LNCaP clone FGC (cell line): ENCODE measurements at regions not wholly inside any gene's neighbourhood (a gene's known extent, or its start where the extent isn't known, plus 50 kb on each side); places are given as distances from the start of the nearest gene placed in this dataset.

Source experiments
- DNase-seq: peaks from one replicate; pipeline ENCODE4 v3.0.0-alpha.2; 2011; ENCODE audit warnings: low read depth
- H3K4me3 ChIP-seq: 2 replicates; pipeline ENCODE4 v1.5.1; 2011; ENCODE audit warnings: mild to moderate bottlenecking, low read depth, low read length, control low read depth
- CTCF ChIP-seq: IDR thresholded peaks from 2 replicates; pipeline ENCODE4 v1.5.1; 2012; ENCODE audit warnings: mild to moderate bottlenecking; ENCODE audit not compliant: control insufficient read depth, insufficient read depth; ENCODE audit errors: extremely low read depth

GRCh38 chr9:103709366-103709765 lies 384.7 kb upstream of the SMC2 start:
- DNase-seq: no peak
- no peak overlapping the region for H3K4me3 ChIP-seq
- TF ChIP-seq CTCF: no peak

- H3K4me3 ChIP-seq: no peak overlapping the region
- DNase-seq: no peak
- TF ChIP-seq CTCF: no peak
Observed at GRCh38 chr9:103713631-103714030, 380.5 kb upstream of the SMC2 start.

GRCh38 chr9:103714992-103715391 lies 379.1 kb upstream of the SMC2 start:
- DNase-seq: no peak
- H3K4me3 ChIP-seq: no peak overlapping the region
- no peak for TF ChIP-seq CTCF

- H3K4me3 ChIP-seq: no peak overlapping the region
- TF ChIP-seq CTCF: no peak
- no peak for DNase-seq
Observed at GRCh38 chr9:103721056-103721455, 373.1 kb upstream of the SMC2 start.

- H3K4me3 ChIP-seq: no peak overlapping the region
- no peak for TF ChIP-seq CTCF
- no peak for DNase-seq
Observed at GRCh38 chr9:103730866-103731265, 363.2 kb upstream of the SMC2 start.

GRCh38 chr9:103731541-103731940 lies 362.6 kb upstream of the SMC2 start:
- no peak for TF ChIP-seq CTCF

GRCh38 chr9:103734471-103734870 lies 359.6 kb upstream of the SMC2 start:
- no peak overlapping the region for H3K4me3 ChIP-seq
- DNase-seq: peak; percentile 23
- TF ChIP-seq CTCF: no peak

More at GRCh38 chr9:103731541-103731940, 362.6 kb upstream of the SMC2 start:
- no peak overlapping the region for H3K4me3 ChIP-seq
- no peak for DNase-seq
